KMS-11 (cell line): ENCODE measurements at regions not wholly inside any gene's neighbourhood (a gene's known extent, or its start where the extent isn't known, plus 50 kb on each side); places are given as distances from the start of the nearest gene placed in this dataset.

Source experiments
- H2AFZ ChIP-seq: fragments of 200-600 bp; sonication (generic); 2 replicates; pipeline ENCODE4 v1.6.1; 2016; ENCODE audit warnings: antibody characterized with exemption, mixed run types, low read depth
- H3K27ac ChIP-seq: fragments of 200-600 bp; sonication (generic); 2 replicates; pipeline ENCODE4 v1.6.1; 2016; ENCODE audit warnings: mild to moderate bottlenecking, mixed run types
- H3K27me3 ChIP-seq: fragments of 200-600 bp; sonication (generic); 2 replicates; pipeline ENCODE4 v1.6.1; 2017; ENCODE audit warnings: mild to moderate bottlenecking, low read depth, mixed run types, moderate library complexity; ENCODE audit not compliant: insufficient read depth
- H3K36me3 ChIP-seq: fragments of 200-600 bp; sonication (generic); 2 replicates; pipeline ENCODE4 v1.6.1; 2017; ENCODE audit warnings: mild to moderate bottlenecking, mixed run types; ENCODE audit not compliant: insufficient read depth
- H3K4me1 ChIP-seq: fragments of 200-600 bp; sonication (generic); 2 replicates; pipeline ENCODE4 v1.6.1; 2016; ENCODE audit warnings: mild to moderate bottlenecking, low read depth, mixed run types; ENCODE audit not compliant: poor library complexity, severe bottlenecking
- H3K4me2 ChIP-seq: fragments of 200-600 bp; sonication (generic); 2 replicates; pipeline ENCODE4 v1.7.0; 2016; ENCODE audit warnings: mild to moderate bottlenecking, mixed run types
- H3K4me3 ChIP-seq: fragments of 200-600 bp; sonication (generic); IDR thresholded peaks from 2 replicates; pipeline ENCODE4 v1.6.1; 2017; ENCODE audit warnings: low read depth, low read length, mixed read lengths; ENCODE audit not compliant: insufficient read depth
- H3K79me2 ChIP-seq: fragments of 200-600 bp; sonication (generic); 2 replicates; pipeline ENCODE4 v1.6.1; 2016; ENCODE audit warnings: low read depth, mixed run types; ENCODE audit not compliant: insufficient read depth
- H3K9ac ChIP-seq: fragments of 200-600 bp; sonication (generic); 2 replicates; pipeline ENCODE4 v1.6.1; 2016; ENCODE audit warnings: mild to moderate bottlenecking, mixed run types
- H4K20me1 ChIP-seq: fragments of 200-600 bp; sonication (generic); 2 replicates; pipeline ENCODE4 v1.6.1; 2016; ENCODE audit warnings: mild to moderate bottlenecking, mixed run types; ENCODE audit not compliant: insufficient read depth
- CTCF ChIP-seq: fragments of 200-600 bp; sonication (generic); conservative IDR thresholded peaks from 2 replicates; pipeline ENCODE4 v1.6.1; 2017; ENCODE audit warnings: low read depth, mild to moderate bottlenecking, antibody characterized with exemption, low read length, moderate library complexity, mixed read lengths

DNA sequence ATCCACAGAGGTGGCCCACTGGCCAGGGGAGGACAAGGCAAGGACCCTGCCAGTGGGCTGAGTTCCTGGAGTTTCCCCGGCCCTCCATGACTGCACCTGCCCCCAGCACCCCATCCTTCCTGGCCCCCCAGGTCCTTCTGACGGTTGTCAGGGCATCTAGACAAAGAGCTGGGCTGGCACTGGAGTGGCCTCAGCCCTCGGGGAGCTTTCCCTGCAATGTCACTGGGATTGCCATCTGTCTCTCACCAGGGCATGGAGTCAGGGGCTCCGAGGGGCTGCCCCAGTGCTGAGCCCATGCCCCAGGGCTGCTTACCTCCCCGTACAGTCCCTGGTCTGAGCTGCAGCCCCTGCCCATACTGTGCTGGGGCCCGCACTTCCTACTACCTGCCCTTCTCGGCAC lies 446.5 kb upstream of the MKI67 start:
- H3K27ac ChIP-seq, result no peak overlapping the region
- H3K27me3 ChIP-seq, result no peaks in the 10 kb centered on the region
- H3K4me1 ChIP-seq, result no peaks in the 10 kb centered on the region
- no peaks in the 10 kb centered on the region for H3K79me2 ChIP-seq
- no peak overlapping the region for H3K9ac ChIP-seq
- H3K4me3 ChIP-seq, result no peak overlapping the region
- no peak overlapping the region for H2AFZ ChIP-seq
- H4K20me1 ChIP-seq, result no peaks in the 10 kb centered on the region
- no peak for TF ChIP-seq CTCF
- no peak overlapping the region for H3K4me2 ChIP-seq
- no peaks in the 10 kb centered on the region for H3K36me3 ChIP-seq

GRCh38 chr10:128573281-128573845 lies 447.1 kb upstream of the MKI67 start:
- H3K4me1 ChIP-seq, result no peaks in the 10 kb centered on the region
- no peak overlapping the region for H3K4me3 ChIP-seq
- H3K9ac ChIP-seq, result no peak overlapping the region
- H4K20me1 ChIP-seq, result no peaks in the 10 kb centered on the region
- no peaks in the 10 kb centered on the region for H3K36me3 ChIP-seq
- TF ChIP-seq CTCF, result no peak
- no peak overlapping the region for H2AFZ ChIP-seq
- H3K27me3 ChIP-seq, result no peaks in the 10 kb centered on the region
- H3K79me2 ChIP-seq, result no peaks in the 10 kb centered on the region
- H3K27ac ChIP-seq, result no peak overlapping the region
- no peak overlapping the region for H3K4me2 ChIP-seq

- no peak overlapping the region for H3K9ac ChIP-seq
- H3K27ac ChIP-seq, result no peak overlapping the region
- no peaks in the 10 kb centered on the region for H3K27me3 ChIP-seq
- H3K4me1 ChIP-seq, result no peaks in the 10 kb centered on the region
- H3K79me2 ChIP-seq, result no peaks in the 10 kb centered on the region
- H3K4me3 ChIP-seq, result no peak overlapping the region
- no peaks in the 10 kb centered on the region for H4K20me1 ChIP-seq
- no peak overlapping the region for H3K4me2 ChIP-seq
- H2AFZ ChIP-seq, result no peak overlapping the region
- H3K36me3 ChIP-seq, result no peaks in the 10 kb centered on the region
- TF ChIP-seq CTCF, result no peak
Measured at GRCh38 chr10:128573986-128574385, 447.8 kb upstream of the MKI67 start.

- no peaks in the 10 kb centered on the region for H3K27me3 ChIP-seq
- H3K4me1 ChIP-seq, result no peaks in the 10 kb centered on the region
- H4K20me1 ChIP-seq, result no peaks in the 10 kb centered on the region
- no peaks in the 10 kb centered on the region for H3K79me2 ChIP-seq
- H3K9ac ChIP-seq, result no peak overlapping the region
- no peak overlapping the region for H3K27ac ChIP-seq
- no peak for TF ChIP-seq CTCF
- no peak overlapping the region for H3K4me3 ChIP-seq
- H2AFZ ChIP-seq, result no peak overlapping the region
- H3K36me3 ChIP-seq, result no peaks in the 10 kb centered on the region
- no peak overlapping the region for H3K4me2 ChIP-seq
Measured at GRCh38 chr10:128574581-128575210, 448.5 kb upstream of the MKI67 start.
